Mucosa of stomach (tissue), 1 donor: ENCODE measurements at regions not wholly inside any gene's neighbourhood (a gene's known extent, or its start where the extent isn't known, plus 50 kb on each side); places are given as distances from the start of the nearest gene placed in this dataset.
"Not testable (repeated sequence)": the region's sequence is repeated elsewhere in the genome, so short reads cannot be mapped to it uniquely, and the experiment has no call there.

Experiments
- H3K27me3 ChIP-seq: one replicate; pipeline ENCODE4 v1.7.0; 2013; ENCODE audit warnings: mild to moderate bottlenecking, low read length; ENCODE audit not compliant: control insufficient read depth, insufficient read depth
- H3K36me3 ChIP-seq: one replicate; pipeline ENCODE4 v1.7.0; 2013; ENCODE audit warnings: low read length; ENCODE audit not compliant: control insufficient read depth, insufficient read depth
- H3K4me1 ChIP-seq: one replicate; pipeline ENCODE4 v1.7.0; 2013; ENCODE audit warnings: mild to moderate bottlenecking, low read length; ENCODE audit not compliant: control insufficient read depth, insufficient read depth
- H3K4me3 ChIP-seq: one replicate; pipeline ENCODE4 v1.7.0; 2013; ENCODE audit warnings: low read length
- H3K9ac ChIP-seq: one replicate; pipeline ENCODE4 v1.7.0; 2013; ENCODE audit warnings: mild to moderate bottlenecking, low read length, moderate library complexity
- H3K9me3 ChIP-seq: one replicate; pipeline ENCODE4 v1.7.0; 2013; ENCODE audit warnings: mild to moderate bottlenecking, low read length, moderate library complexity; ENCODE audit not compliant: control insufficient read depth
- donor health status: Pancreatic carcinoma.

GRCh38 chr19:28118235-28118634 lies 1094.7 kb downstream of the UQCRFS1 start:
- H3K36me3 ChIP-seq: no peaks in the 10 kb centered on the region
- no peaks in the 10 kb centered on the region for H3K27me3 ChIP-seq
- H3K4me1 ChIP-seq: no peaks in the 10 kb centered on the region
- H3K9me3 ChIP-seq: no peaks in the 10 kb centered on the region
- no peak overlapping the region for H3K4me3 ChIP-seq
- no peak overlapping the region for H3K9ac ChIP-seq

GRCh38 chr19:28117143-28117542 lies 1095.8 kb downstream of the UQCRFS1 start:
- Histone ChIP-seq H3K9ac (no peak overlapping the region), H3K4me3 (no peak overlapping the region), H3K9me3 (no peaks in the 10 kb centered on the region), H3K4me1 (no peaks in the 10 kb centered on the region), H3K36me3 (no peaks in the 10 kb centered on the region), H3K27me3 (no peaks in the 10 kb centered on the region)

- H3K27me3 ChIP-seq, H3K4me1 ChIP-seq, H3K9me3 ChIP-seq, H3K9ac ChIP-seq, H3K36me3 ChIP-seq, H3K4me3 ChIP-seq: not testable (repeated sequence)
Observed at GRCh38 chr19:28116379-28116778, 1096.6 kb downstream of the UQCRFS1 start.

- Histone ChIP-seq H3K4me3 (no peak overlapping the region), H3K27me3 (no peaks in the 10 kb centered on the region), H3K9ac (no peak overlapping the region)
Observed at GRCh38 chr19:28103921-28104320, 1109.0 kb downstream of the UQCRFS1 start.

GRCh38 chr19:28084659-28085157 lies 1128.2 kb downstream of the UQCRFS1 start:
- H3K9ac ChIP-seq, H3K4me1 ChIP-seq, H3K9me3 ChIP-seq, H3K27me3 ChIP-seq, H3K4me3 ChIP-seq, H3K36me3 ChIP-seq: not testable (repeated sequence)

More at GRCh38 chr19:28103921-28104320, 1109.0 kb downstream of the UQCRFS1 start:
- Histone ChIP-seq H3K4me1 (no peaks in the 10 kb centered on the region), H3K9me3 (no peaks in the 10 kb centered on the region), H3K36me3 (no peaks in the 10 kb centered on the region)

GRCh38 chr19:28076628-28077027 lies 1136.3 kb downstream of the UQCRFS1 start:
- Histone ChIP-seq H3K4me3 (no peak overlapping the region), H3K9me3 (no peaks in the 10 kb centered on the region), H3K9ac (no peak overlapping the region), H3K36me3 (no peaks in the 10 kb centered on the region), H3K27me3 (no peaks in the 10 kb centered on the region), H3K4me1 (no peaks in the 10 kb centered on the region)

- H3K27me3 ChIP-seq: no peaks in the 10 kb centered on the region
- H3K9me3 ChIP-seq: no peaks in the 10 kb centered on the region
- H3K4me1 ChIP-seq: no peaks in the 10 kb centered on the region
- H3K4me3 ChIP-seq: no peak overlapping the region
- no peaks in the 10 kb centered on the region for H3K36me3 ChIP-seq
- H3K9ac ChIP-seq: no peak overlapping the region
Observed at GRCh38 chr19:28075229-28075628, 1137.7 kb downstream of the UQCRFS1 start.

GRCh38 chr19:28074773-28075172 lies 1138.2 kb downstream of the UQCRFS1 start:
- Histone ChIP-seq H3K4me3 (no peak overlapping the region), H3K27me3 (no peaks in the 10 kb centered on the region), H3K4me1 (no peaks in the 10 kb centered on the region), H3K36me3 (no peaks in the 10 kb centered on the region), H3K9ac (no peak overlapping the region), H3K9me3 (no peaks in the 10 kb centered on the region)

- Histone ChIP-seq H3K4me3 (no peak overlapping the region), H3K9me3 (no peaks in the 10 kb centered on the region), H3K9ac (no peak overlapping the region), H3K4me1 (no peaks in the 10 kb centered on the region), H3K27me3 (no peaks in the 10 kb centered on the region), H3K36me3 (no peaks in the 10 kb centered on the region)
Observed at GRCh38 chr19:28067882-28068281, 1145.1 kb downstream of the UQCRFS1 start.

GRCh38 chr19:28066988-28067387 lies 1146.0 kb downstream of the UQCRFS1 start:
- Histone ChIP-seq H3K36me3 (no peaks in the 10 kb centered on the region), H3K4me1 (no peaks in the 10 kb centered on the region), H3K27me3 (no peaks in the 10 kb centered on the region), H3K9ac (no peak overlapping the region), H3K9me3 (no peaks in the 10 kb centered on the region), H3K4me3 (no peak overlapping the region)

GRCh38 chr19:28066161-28066560 lies 1146.8 kb downstream of the UQCRFS1 start:
- Histone ChIP-seq H3K9me3 (no peaks in the 10 kb centered on the region), H3K4me1 (no peaks in the 10 kb centered on the region), H3K36me3 (no peaks in the 10 kb centered on the region), H3K27me3 (no peaks in the 10 kb centered on the region), H3K9ac (no peak overlapping the region), H3K4me3 (no peak overlapping the region)

- Histone ChIP-seq H3K36me3 (no peaks in the 10 kb centered on the region), H3K4me3 (no peak overlapping the region), H3K27me3 (no peaks in the 10 kb centered on the region), H3K4me1 (no peaks in the 10 kb centered on the region), H3K9ac (no peak overlapping the region), H3K9me3 (no peaks in the 10 kb centered on the region)
Observed at GRCh38 chr19:28065026-28065425, 1147.9 kb downstream of the UQCRFS1 start.

GRCh38 chr19:28063702-28064101 lies 1149.2 kb downstream of the UQCRFS1 start:
- Histone ChIP-seq H3K9ac (no peak overlapping the region), H3K9me3 (no peaks in the 10 kb centered on the region), H3K27me3 (no peaks in the 10 kb centered on the region), H3K36me3 (no peaks in the 10 kb centered on the region), H3K4me1 (no peaks in the 10 kb centered on the region), H3K4me3 (no peak overlapping the region)
